DMS53 (cell line): ENCODE measurements at regions not wholly inside any gene's neighbourhood (a gene's known extent, or its start where the extent isn't known, plus 50 kb on each side); places are given as distances from the start of the nearest gene placed in this dataset.
"Not testable (repeated sequence)": the region's sequence is repeated elsewhere in the genome, so short reads cannot be mapped to it uniquely, and the experiment has no call there.

Experiments
- DNase-seq: peaks from one replicate; lab custom pipeline; 2025; lab: John Stamatoyannopoulos, UW

DNA sequence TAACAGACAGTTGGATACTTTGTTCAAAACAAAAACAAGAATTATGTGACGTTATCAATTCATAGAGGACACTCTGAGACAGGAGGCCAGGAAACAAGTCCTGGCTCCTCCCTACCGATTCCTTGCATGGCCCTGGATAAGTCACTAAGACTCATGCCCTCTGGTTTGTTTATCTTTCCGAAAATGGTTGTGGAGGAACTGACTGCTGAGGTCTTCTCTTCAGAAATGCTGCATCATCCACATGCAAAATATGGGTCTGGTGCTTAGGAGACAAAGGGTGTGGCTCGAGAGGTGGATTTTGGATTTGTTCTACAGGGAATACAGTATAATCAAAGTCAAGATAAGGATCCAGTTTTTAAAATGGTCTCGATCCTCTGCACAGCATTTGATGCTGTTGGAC, 130.9 kb downstream of the RELL1 start:
- no peak for DNase-seq

DNA sequence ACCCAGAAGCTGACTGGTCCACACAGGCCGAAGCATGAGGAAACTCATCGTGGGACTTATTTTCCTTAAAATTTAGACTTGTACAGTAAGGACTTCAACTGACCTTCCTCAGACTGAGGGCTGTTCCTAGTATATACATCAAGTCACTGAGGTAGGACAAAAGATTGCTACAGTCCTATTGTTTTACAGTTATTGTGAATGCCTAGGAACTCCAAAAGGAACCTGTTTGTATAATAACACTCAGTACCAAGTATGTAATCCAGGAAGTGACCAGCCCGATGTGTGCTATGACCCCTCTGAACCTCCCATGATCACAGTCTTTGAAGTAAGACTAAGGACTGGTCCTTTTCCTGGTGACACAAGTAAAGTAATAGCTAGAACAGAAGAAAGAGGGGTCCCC, 136.3 kb downstream of the RELL1 start:
- DNase-seq, result not testable (repeated sequence)

DNA sequence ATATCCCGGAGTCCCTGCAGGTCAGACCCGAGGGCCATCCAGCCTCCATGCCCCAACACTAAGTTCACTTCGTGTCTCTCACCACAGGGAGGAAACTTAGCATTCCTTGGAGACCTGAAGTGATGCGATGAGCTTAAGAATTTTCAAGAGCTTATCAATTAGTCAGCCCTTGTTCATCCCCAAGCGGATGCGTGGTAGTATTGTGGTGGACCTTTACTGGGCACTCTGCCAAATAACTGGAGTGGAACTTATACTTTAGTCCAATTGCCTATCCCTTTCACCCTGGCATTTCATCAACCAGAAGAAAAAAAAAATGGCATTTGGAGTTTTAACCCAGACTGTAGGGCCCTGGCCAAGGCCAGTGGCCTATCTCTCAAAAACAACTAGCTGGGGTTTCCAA, 137.1 kb downstream of the RELL1 start:
- DNase-seq, result no peak

DNA sequence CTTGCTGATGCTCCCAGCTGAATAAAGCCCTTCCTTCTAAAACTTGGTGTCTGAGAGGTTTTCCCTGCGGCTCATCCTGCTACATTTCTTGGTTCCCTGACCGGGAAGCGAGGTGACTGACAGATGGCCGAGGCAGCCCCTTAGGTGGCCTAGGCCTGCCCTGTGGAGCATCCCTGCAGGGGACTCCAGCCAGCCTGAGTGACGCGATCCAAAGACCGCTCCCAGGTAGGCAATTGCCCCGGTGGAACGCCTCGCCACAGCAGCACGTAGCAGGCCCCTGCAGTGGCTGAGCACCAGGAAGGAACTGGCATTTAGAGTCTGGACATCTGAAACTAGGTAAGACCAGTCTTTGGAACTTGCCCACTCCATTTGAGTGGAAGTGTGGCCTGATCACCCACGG, 139.6 kb downstream of the RELL1 start:
- no peak for DNase-seq

DNA sequence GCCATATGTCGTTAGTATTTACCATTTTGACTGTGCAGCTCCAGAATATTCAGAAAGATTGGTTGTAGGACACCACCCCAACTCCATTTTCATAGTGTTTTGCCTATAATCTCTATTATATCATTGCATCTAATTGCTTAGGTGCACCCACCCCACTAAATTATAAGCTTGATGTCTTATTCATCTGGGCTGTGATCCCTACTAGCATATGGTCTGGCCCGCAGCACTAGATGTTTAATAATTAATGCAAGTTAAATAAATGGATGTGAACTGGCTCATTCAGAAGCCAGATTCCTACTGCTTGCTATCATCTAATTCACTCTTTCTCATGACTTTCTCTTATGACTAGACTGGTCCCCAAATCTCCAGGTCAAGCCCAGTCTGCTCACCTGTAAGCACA, 143.5 kb downstream of the RELL1 start:
- DNase-seq, result no peak

DNA sequence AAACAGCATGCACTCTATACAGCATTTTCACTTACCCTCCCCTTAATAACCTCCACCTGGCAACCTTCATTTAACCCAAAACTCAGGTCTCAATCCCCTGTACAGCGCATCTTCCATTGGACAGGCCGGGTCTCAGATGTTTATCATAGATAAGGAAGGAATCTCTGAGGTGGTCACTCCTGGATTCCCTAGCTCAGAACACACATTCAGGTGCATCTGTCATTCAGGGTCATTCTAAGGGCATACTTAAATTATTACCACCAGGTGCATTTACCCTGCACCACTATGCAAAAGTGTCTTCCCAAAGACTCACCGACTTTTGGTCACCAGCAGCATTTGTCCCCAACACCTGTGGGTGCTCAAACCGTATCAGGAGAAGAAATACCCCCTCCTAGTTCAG, 144.2 kb downstream of the RELL1 start:
- no peak for DNase-seq

DNA sequence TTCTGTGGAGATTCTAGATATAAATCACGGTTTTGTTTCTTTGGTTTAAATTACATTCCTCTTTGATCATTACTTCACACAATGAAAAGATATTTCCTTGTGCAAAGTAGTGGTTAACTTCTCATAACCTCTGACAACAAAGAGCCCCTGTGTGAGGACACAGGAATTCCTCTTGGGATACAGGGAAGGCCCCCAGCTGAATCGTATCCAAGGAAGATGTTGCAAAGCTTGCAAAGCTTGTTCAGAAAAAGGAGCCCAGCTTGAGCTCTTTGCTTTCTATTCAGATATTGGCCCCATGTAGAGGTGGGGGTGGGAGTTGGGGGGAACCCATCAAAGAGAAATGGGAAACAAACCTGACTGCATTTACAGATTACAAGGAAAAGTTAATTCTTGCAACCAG, 145.7 kb downstream of the RELL1 start:
- DNase-seq, result no peak

DNA sequence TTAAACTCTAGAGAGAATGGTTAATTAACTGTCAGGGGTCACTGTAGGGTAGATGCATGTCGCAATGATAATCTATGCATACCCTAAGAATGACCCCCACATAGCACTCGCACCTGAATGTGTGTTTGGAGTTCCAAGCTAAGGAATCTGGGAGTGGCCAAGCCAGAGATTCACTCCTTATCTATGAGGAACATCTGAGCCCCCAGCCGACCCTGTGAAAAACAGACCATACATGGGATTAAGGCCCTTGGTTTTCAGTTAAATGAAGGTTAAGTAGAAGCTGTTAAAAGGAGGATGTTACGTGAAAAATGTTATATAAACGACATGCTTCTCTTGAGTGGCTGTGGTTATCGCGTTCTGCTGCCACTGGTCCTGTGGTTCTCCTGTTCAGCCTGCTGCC, 147.2 kb downstream of the RELL1 start:
- DNase-seq, result no peak

DNA sequence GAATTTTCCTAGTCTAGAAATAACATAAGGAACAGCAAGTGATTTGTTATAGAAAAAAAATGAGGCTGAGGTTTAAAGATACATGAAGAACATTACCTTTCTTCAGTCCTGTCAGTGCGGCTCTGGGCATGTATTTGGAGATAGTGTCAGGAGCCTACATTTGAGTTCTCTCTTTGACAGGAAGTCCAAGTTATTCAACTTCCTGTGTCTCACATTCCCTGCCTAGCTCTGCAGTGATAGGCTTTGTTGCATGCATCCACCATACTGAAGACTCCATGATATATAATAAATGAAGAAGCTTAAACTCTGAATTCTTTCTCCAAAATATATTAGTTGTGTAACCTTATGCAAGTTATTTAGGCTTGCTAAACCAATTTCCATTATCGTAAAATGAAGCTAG, 148.7 kb downstream of the RELL1 start:
- no peak for DNase-seq

DNA sequence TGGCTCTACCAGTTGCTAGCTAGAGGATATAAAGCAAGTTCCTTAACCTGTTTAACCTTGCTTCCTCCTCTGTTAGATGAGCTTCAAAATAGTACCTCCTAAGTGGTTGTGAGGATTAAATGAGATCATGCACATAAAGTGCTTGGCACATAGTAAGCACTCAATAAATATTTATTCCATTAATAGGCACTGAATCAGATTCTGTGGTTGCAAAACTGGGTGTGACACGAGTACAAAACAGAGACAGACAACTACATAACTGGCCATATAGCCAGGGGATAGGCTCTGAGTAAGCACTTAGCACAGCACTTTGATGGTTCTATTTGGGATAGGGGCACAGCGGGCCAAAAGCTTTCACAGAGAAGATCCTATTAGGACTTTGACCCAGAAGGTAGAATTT, 150.3 kb downstream of the RELL1 start:
- DNase-seq, result no peak

DNA sequence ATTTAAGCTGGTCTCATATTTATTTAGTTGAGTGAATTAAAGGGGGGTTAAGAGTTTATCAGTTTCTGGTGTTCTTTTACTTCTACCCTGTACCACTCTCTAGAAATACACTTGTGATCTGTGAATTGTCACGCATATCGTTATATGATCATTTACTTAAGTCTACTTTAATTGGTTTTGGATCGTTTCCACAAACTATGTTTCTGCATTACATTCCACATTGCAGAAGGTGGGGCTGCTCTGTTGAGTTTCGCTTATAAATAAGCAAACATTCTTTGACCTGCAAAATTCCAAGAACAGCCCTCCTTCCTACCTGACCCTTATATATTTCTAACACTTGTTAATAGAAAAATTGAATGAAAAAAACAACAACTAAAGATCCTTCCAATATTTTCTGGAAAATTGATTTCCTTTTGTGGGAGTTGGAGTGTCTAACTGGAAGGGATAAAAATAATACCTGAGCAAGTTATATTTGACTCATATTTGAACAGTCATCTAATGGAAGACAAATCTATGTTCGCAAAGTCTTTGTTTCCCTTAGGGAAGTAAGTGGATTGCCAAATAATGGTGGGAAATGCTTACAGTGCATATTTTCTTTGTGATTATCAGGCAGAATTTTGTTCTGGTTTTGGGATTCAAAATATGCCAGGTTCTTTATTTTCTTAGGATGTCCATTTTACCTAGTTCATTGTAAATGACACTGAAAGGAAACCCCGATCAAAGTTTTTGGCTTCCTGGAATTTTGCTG, 152.7 kb downstream of the RELL1 start:
- no peak for DNase-seq

DNA sequence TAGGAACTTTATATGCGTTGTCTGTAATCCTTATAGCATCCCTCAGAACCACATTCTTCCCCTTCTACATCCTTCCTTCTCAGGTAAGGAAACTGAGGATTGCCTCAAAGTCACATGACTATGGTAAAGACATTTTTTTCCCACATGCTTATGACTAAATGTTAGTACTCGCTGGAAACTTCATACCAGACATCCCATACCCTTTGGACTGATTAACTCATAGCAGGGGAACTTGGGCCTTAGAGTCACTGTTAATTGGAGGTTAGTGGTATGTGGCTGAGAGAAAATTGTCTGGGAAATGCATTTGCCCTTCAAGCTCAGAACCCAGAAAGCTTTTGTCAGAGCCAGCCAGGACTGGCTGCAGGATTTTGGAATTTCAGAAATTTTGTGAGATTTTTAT, 155.0 kb downstream of the RELL1 start:
- no peak for DNase-seq

DNA sequence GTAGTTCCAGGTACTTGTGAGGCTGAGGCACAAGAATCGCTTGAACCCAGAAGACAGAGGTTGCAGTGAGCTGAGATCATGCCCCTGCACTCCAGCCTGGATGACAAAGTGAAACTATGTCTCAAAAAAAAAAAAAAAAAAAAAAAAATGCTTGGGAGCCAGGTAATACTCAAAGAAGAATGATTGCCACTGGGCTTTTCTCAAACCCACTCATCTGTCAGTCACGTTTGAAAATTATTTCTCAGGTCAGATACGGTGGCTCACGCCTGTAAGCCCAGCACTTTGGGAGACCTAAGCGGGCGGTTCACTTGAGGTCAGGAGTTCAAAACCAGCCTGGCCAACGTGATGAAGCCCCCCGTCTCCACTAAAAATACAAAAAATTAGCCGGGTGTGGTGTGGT, 155.7 kb downstream of the RELL1 start:
- no peak for DNase-seq

DNA sequence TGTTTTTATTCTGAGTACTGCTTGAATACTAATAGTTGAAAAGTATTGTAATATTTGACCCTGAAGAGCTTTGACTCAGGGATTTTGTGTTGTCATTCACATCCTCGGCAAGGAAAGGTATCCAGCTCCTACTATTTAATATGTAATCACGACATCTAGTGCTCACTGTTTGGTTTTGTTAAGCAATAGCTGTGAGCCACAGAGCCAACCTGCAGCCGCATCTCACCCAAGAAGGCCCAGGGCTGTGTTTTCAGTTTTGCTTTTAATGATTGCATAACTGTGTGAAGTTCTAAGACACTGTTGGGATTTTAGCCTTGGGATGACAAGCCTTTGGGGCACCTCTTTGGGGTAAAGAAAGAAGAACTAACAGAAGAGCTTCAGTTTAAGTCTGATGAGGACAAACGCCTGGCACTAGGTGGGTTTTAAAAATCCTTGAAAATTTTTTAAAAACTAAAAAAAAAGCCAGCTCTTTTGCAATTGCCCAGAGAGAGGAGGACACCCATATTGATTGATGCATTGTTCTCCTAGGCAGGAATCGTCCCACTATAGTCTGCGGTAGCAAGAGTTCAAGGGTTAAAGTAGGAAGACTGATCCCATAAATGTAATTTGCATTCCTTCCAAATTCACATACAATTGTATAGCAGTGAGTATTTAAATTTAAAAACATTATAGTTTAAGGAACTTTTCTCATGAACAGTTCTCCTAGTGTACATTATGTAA, 157.8 kb downstream of the RELL1 start:
- DNase-seq, result peak; percentile 26

DNA sequence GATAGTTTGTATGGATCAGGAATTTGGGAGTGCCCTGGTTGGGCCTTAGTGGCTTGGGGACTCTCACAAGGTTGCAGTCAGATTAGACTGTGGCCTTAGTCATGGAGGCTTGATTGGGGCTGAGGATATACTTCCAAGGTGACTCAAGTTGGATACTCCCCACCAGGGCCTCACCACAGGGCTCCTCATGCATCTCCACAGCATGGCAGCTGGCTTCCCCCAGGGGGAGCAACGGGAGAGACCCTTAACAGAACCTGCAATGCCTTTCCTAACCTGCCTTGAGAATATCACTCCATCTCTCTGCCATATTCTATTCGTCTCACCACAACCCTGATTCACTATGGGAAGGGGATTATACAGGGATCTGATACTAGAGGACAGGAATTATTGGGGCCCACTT, 161.9 kb downstream of the RELL1 start:
- no peak for DNase-seq

DNA sequence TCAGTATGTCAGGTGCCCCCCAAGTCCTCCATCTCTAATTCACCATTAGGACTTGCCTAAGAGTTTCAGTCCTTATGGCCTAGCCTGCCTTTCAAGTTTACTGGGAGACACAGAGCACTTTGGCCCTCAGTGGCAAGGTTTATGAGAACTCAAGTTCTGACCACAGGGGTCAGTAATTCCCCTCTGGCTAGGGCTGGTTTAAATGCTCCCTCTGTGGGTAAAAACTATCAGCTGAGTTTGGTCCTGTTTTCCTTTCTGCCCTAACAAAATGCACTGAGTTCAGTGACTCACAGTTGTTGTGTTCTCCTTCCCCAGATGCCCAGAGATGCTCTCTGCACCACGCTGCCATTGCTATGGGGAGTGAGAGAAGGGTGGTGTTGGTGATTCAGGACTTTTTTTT, 163.2 kb downstream of the RELL1 start:
- no peak for DNase-seq

DNA sequence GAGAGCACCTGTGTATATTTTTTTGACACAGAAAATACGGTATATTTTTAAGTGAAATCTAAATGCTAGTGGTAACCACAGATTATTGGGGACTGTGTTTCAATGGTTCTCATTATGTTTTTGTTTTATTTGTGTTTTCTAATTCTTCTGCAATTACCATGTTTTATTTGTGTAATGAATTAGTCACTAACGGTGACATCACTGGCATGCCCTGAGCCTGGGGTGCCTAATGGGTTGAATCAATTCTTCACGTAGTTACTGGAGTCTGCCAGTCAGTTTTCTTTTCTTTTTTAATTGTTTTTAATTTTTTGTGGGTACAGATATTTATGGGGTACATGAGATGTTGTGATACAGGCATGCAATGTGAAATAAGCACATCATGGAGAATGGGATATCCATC, 168.8 kb downstream of the RELL1 start:
- DNase-seq, result no peak

DNA sequence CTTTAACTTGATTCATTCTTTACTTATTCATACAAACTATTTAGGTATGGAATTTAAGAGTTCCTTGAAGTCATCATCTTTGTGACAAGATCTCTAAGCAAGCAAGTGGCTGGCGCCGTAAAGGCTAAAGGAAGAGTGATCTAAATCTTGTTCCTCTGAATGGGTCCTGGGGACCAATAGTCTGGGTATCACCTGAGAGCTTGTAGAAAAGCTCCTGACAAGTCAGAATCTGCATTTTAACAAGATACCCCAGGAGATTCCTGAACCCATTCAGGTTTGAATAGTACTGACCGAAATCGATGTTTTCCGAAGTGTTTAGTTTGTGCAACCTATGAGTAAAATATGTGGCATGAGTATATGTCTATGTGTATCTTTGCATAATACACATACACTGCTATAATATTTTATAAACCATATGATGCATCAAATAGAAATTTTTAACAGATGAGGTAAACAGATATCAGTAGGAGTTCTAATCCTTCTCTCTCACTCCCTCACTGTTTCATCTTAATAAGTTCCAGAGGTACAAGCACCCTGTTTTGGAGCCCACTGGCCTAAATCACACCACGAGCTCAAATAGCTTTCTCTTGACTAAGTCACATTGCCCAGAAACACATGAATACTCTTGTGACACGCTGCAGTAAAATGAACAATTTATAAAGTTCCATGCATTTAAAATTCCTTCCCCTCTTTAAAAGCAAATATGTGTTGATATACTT, 170.0 kb downstream of the RELL1 start:
- no peak for DNase-seq

DNA sequence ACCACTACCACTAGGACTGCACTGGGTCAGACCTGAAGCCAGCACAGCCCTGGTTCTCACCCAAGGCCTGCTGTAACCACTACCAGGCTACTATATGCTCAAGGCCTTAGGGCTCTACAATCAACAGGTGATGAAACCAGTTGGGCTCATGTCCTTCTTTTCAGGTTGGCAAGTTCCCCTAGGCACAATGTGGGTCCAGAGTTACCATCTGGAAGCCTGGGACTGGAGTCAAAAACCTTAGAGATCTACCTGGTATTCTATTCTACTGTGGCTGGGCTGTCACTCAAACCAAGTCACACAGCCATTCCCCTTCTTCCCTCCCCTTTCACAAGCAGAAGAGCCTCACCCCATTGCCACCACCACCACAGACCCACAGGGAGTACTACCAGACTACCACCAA, 175.6 kb downstream of the RELL1 start:
- DNase-seq, result no peak

DNA sequence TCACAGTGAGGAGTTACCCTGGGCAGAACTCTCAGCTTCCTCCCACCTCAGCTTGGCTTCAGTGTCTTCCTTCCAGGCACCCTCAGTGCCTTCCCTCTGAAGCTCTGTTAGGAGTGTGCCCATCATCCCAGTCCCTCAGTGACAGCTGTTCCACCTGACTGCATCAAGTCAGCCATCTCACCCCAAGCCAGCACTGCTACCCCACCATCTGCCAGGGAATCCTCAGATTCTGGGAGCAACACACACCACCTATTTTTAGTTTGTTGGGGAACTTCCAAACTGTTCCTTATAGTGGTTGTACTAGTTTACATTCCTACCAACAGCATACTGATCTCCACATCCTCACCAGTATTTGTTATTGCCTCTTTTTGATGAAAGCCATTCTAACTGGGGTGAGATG, 182.9 kb downstream of the RELL1 start:
- no peak for DNase-seq

DNA sequence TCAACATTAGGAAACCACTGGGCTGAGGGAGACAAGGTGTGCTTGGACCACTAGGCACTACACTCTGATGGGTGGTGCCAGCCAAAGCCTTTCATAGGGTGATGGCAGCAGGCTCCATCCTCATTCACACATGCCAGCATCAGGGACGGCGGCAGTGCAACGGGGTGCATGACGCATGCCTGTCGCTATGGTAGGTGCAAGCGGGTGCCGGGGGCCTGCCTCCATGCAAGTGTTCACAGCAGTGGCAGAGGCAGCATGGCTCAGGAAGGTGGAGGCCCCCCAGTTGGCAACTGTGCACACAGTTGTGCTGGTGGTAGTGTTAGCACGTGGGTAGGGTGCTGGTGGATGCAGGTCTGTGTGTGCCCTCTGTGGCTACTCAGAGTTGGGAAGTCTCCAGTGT, 184.1 kb downstream of the RELL1 start:
- no peak for DNase-seq
